Right lobe of liver (tissue), 6 donors: ENCODE measurements at regions not wholly inside any gene's neighbourhood (a gene's known extent, or its start where the extent isn't known, plus 50 kb on each side); places are given as distances from the start of the nearest gene placed in this dataset.
"Not testable (repeated sequence)": the region's sequence is repeated elsewhere in the genome, so short reads cannot be mapped to it uniquely, and the experiment has no call there.

Experiments used
- ATAC-seq, 4 donors: fragments of 200-7000 bp; cut with Tn5 transposase; one replicate each; pipeline ENCODE4 v1.9.1; 2020; ENCODE audit warnings: mild to moderate bottlenecking in 4 of 4, moderate library complexity in 4 of 4
- DNase-seq, 3 donors: peaks; one replicate each; pipeline ENCODE4 v3.0.0-alpha.2; 2020
- H3K27ac ChIP-seq, 3 donors: fragments of 200-600 bp; one replicate each; pipeline ENCODE4 v1.8.0; 2022
- H3K27me3 ChIP-seq, 2 donors: fragments of 200-600 bp; one replicate each; pipeline ENCODE4 v1.8.0; 2022
- H3K36me3 ChIP-seq, 4 donors: fragments of 200-600 bp; sonication (generic) in 1 of 4; one replicate each; pipeline versions ENCODE4 v1.5.1 to v1.8.0; 2017 to 2022; ENCODE audit warnings: control low read depth in 1 of 4
- H3K4me1 ChIP-seq, 4 donors: fragments of 200-600 bp; sonication (generic) in 1 of 4; one replicate each; pipeline versions ENCODE4 v1.5.1 to v1.8.0; 2017 to 2022; ENCODE audit warnings: control low read depth in 1 of 4
- H3K4me3 ChIP-seq, 3 donors: fragments of 200-600 bp; one replicate each; pipeline ENCODE4 v1.8.0; 2022
- H3K9me3 ChIP-seq, 4 donors: fragments of 200-600 bp; sonication (generic) in 1 of 4; one replicate each; pipeline versions ENCODE4 v1.5.1 to v1.8.0; 2017 to 2022; ENCODE audit warnings: control low read depth in 1 of 4
- POLR2A ChIP-seq: fragments of 450-650 bp; IDR thresholded peaks from one replicate; pipeline ENCODE4 v1.6.1; 2017; ENCODE audit warnings: antibody characterized with exemption, mild to moderate bottlenecking
- WGBS: methylation state at CpG from one replicate; pipeline ENCODE4 v1.1.6; 2018; ENCODE audit warnings: low coverage, low lambda C conversion rate; ENCODE audit not compliant: insufficient coverage; ENCODE audit errors: missing lambda C conversion rate; 5-methylcytosine and 5-hydroxymethylcytosine counted together
- intact Hi-C, 2 donors: fragments of 100-400 bp; cut with DNase I; formaldehyde crosslinking; loops; one replicate each; pipeline versions ENCODE4 v1.11.2 to v1.14.1; 2022
- TF ChIP-seq, protein P1 (sequence below), 4 donors: fragments of 200-600 bp in 3 of 4; fragments of 450-650 bp in 1 of 4; IDR thresholded peaks; one replicate each; pipeline versions ENCODE4 v1.5.1 to v1.8.0; 2016 to 2022; ENCODE audit warnings: antibody characterized with exemption in 4 of 4, mild to moderate bottlenecking in 2 of 4
- donor health status: DM: no; HTN: yes; CAD: no.
- donor health status: DM: no; HTN: no; CAD: no.
- donor health status: DM: no; HTN: no; CAD: no.
- donor health status: DM: no; HTN: yes; CAD: no.
- donor health status: DM: no; HTN: yes; CAD: no.

DNA sequence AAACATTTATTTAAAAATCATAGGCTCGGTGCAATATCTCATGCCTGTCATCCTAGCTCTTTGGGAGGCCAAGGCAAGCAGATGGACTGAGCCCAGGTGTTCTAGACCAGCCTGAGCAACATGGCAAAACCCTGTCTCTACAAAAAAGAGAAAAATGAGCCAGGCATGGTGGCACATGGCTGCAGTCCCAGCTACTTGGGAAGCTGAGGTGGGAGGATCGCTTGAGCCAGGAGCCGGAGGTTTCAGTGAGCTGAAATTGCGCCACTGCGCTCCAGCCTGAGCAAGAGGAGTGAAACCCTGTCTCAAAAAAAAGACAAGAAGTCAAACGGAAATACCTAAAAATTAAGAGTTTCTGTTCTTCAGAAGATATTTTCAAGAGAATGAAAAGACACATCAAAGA is 122.3 kb downstream of the RSL24D1 start:
- no peak overlapping the region for H3K27ac ChIP-seq
- no peaks in the 10 kb centered on the region for H3K36me3 ChIP-seq
- no peak for DNase-seq
- WGBS: 79% methylated on average over 5 of the region's 6 CpGs
- intact Hi-C loops: no loop called here
- H3K27me3 ChIP-seq: no peaks in the 10 kb centered on the region
- TF ChIP-seq POLR2A: no peak
- TF ChIP-seq, protein P1, sequence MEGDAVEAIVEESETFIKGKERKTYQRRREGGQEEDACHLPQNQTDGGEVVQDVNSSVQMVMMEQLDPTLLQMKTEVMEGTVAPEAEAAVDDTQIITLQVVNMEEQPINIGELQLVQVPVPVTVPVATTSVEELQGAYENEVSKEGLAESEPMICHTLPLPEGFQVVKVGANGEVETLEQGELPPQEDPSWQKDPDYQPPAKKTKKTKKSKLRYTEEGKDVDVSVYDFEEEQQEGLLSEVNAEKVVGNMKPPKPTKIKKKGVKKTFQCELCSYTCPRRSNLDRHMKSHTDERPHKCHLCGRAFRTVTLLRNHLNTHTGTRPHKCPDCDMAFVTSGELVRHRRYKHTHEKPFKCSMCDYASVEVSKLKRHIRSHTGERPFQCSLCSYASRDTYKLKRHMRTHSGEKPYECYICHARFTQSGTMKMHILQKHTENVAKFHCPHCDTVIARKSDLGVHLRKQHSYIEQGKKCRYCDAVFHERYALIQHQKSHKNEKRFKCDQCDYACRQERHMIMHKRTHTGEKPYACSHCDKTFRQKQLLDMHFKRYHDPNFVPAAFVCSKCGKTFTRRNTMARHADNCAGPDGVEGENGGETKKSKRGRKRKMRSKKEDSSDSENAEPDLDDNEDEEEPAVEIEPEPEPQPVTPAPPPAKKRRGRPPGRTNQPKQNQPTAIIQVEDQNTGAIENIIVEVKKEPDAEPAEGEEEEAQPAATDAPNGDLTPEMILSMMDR (IDR thresholded peaks at IDR 0.05): no peak
- H3K4me3 ChIP-seq: no peak overlapping the region
- no peak for ATAC-seq
- H3K4me1 ChIP-seq: no peaks in the 10 kb centered on the region
- H3K9me3 ChIP-seq: no peaks in the 10 kb centered on the region

DNA sequence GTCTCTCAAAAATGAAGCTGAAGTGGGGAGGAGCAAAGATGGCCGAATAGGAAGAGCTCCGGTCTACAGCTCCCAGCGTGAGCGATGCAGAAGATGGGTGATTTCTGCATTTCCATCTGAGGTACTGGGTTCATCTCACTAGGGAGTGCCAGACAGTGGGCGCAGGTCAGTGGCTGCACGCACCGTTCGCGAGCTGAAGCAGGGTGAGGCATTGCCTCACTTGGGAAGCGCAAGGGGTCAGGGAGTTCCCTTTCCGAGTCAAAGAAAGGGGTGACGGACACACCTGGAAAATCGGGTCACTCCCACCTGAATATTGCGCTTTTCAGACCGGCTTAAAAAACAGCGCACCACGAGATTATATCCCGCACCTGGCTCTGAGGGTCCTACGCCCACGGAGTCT is 132.8 kb downstream of the RSL24D1 start:
- 87% methylated on average over 10 of the region's 20 CpGs for WGBS
- H3K4me1 ChIP-seq, H3K27me3 ChIP-seq, intact Hi-C loops, ATAC-seq, H3K9me3 ChIP-seq, H3K4me3 ChIP-seq, DNase-seq, H3K36me3 ChIP-seq, H3K27ac ChIP-seq: not testable (repeated sequence)

DNA sequence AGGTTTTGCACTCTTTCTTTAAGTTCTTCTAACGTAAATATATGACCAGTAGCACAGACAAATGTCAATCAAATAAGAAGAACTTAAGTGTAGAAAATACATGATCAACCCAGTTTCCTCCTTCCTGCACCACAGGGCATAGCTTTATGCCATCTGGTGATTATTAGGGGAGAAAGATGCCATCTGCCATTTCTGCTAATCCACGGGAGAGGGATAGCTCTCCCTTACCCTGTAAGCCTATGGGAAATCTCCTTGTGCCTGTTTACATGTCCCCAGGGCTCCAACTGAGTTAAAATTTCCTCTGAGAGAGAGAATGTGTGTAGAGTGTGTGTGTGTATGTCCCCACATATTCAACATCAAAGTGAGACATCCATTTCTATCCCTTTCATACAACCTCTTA is 135.9 kb downstream of the RSL24D1 start:
- Histone ChIP-seq H3K27ac (no peak overlapping the region), H3K4me1 (no peaks in the 10 kb centered on the region), H3K27me3 (no peaks in the 10 kb centered on the region), H3K36me3 (no peaks in the 10 kb centered on the region), H3K9me3 (no peaks in the 10 kb centered on the region), H3K4me3 (no peak overlapping the region)
- WGBS: 54% methylated on average over 2 of the region's 2 CpGs
- ATAC-seq: no peak
- intact Hi-C loops: no loop called here
- TF ChIP-seq, protein P1 (IDR thresholded peaks at IDR 0.05): no peak
- TF ChIP-seq POLR2A: no peak
- DNase-seq: no peak

DNA sequence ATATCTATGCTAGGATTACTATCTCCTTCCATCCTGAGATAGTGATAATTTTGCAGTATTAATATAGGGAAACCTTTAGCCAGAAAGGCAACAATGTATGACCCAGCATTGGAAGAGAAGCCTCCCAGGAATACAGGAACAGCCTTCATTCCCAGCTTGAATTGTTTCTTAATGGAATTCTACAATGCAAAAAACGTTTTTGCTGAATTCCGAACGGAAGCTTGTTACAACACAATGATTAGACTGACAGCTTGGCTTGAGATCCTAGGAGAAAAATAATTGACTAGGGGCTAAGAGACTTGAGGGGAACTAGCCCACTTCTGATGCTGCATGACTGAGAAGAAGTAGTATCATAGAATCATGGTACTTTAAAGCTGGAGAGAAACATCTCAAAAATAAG is 140.2 kb downstream of the RSL24D1 start:
- WGBS: 45% methylated on average over 3 of the region's 3 CpGs
- no peaks in the 10 kb centered on the region for H3K4me1 ChIP-seq
- ATAC-seq: no peak
- H3K27ac ChIP-seq: no peak overlapping the region
- no peaks in the 10 kb centered on the region for H3K27me3 ChIP-seq
- H3K4me3 ChIP-seq: no peak overlapping the region
- H3K9me3 ChIP-seq: no peaks in the 10 kb centered on the region
- DNase-seq: no peak
- no peaks in the 10 kb centered on the region for H3K36me3 ChIP-seq
- TF ChIP-seq, protein P1 (IDR thresholded peaks at IDR 0.05): no peak
- no peak for TF ChIP-seq POLR2A
- intact Hi-C loops: no loop called here

DNA sequence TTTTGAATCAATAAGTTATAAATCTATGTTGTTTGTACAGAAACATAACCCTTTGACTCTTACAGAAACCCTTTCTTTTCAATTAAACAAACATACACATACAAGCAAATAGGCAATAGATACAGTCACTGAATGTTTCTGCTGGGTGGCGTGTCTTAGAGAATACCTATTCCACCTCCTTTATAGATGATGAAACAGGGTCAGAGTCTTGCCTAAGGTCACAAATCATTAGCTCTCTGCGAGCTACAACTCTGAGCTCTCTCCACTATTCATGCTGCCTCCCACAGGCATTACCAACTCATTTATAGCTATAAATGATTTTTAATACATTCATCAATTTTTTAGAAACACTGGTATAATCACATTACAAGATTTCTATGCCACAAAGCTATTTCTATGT is 152.6 kb downstream of the RSL24D1 start:
- TF ChIP-seq, protein P1 (IDR thresholded peaks at IDR 0.05): no peak
- TF ChIP-seq POLR2A: no peak
- Histone ChIP-seq H3K4me3 (no peak overlapping the region), H3K27me3 (no peaks in the 10 kb centered on the region), H3K9me3 (no peaks in the 10 kb centered on the region), H3K27ac (no peak overlapping the region), H3K4me1 (no peaks in the 10 kb centered on the region), H3K36me3 (no peaks in the 10 kb centered on the region)
- ATAC-seq (no peak), DNase-seq (no peak)
- WGBS: 39% methylated on average over 2 of the region's 2 CpGs
- intact Hi-C loops: no loop called here
